T47D (cell line): ENCODE measurements at regions not wholly inside any gene's neighbourhood (a gene's known extent, or its start where the extent isn't known, plus 50 kb on each side); places are given as distances from the start of the nearest gene placed in this dataset.
A peak's percentile ranks its signal among the peaks of the same experiment; 100 is the strongest.

Source experiments
- DNase-seq, 2 experiments: peaks; one replicate each; pipeline versions ENCODE4 v3.0.0 to v3.0.0-alpha.2; 2011 to 2012; ENCODE audit warnings: low read depth in 1 of 2, low spot score in 1 of 2
- JUND ChIP-seq: IDR thresholded peaks from 2 replicates; pipeline ENCODE4 v1.6.1; 2012; ENCODE audit warnings: low read depth
- in situ Hi-C: cut with HindIII; loops from 2 replicates; pipeline ENCODE4 v1.10.0; 2016; ENCODE audit warnings: low sequenced_read_pairs, low pct_unique_long_range_greater_than_20kb

DNA sequence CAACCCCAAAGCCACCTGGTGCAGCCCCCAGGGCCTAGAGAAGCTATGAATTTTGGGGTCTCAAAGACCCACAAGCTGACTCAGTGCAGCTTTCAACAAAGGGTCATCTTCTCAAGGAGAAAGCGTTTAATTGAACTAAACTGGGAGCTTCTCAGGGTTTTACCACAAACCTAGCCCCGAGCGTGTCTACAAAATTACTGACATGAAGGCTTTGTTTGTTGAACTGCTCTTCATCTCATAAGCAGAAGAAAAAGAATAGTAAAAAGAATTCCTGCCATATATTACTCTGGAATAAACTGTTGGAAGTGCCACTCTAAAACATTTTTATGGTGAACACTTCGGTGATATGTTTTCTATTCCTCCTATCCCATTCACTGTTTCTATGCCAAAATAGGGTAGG lies 50.8 kb upstream of the INCENP start:
- no peak for DNase-seq
- TF ChIP-seq JUND, result no peak
- in situ Hi-C loops, result no loop called here

DNA sequence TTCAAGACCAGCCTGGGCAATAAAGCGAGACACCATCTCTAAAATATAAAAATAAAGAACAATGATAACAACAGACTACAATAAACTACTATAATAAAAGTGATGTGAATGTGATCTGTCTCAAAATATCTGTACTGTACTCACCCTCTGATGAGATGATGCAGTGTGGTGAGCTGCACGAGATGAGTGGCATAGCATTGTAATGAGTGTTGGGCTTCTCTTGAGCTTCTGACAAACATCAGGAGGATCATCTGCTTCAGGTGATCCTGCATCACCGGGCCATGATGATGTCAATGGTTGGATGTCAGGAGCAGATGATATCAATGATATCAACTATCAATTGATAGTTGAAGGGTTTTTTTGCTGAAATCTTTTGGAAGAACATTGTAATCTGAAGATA lies 52.4 kb upstream of the INCENP start:
- TF ChIP-seq JUND, result no peak
- no peak for DNase-seq

DNA sequence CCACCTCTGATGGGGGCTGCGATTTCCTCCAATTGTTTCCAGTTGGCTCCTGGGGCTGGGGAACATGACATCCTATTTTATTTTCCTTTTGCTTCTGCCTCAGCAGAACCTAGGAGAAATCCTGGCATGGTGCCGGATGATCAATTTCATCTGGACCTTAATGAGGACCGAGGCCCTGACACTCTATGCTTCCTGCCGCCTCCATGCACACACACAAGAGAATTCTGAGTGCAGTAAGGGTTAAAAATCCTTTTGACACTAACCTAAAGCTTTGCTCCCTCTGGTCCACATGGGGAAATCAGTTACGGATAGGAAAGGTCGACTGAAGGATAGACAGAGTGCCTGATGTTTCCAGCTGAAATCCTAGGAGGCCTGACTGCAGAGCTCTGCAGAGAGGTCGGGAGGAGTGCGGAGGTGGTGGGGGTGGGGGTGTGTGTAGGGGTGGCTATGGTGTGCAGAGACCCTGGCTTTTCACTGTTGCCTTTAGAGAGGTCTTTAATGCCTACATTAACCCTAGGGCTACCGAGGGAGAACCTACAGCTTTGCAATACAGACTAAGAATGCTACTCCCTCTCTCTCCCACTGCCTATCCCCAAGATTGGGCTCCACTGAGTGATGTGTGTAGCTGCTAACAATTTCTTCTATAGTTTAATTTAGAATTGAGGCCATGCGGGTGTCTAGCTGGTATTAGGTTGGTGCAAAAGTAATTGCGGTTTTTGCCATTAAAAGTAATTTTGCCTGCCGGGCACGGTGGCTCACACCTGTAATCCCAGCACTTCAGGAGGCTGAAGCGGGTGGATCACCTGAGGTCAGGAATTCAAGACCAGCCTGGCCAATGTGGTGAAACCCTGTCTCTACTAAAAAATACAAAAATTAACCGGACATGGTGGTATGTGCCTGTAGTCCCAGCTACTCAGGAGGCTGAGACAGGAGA lies 53.6 kb upstream of the INCENP start:
- no peak for DNase-seq
- no peak for TF ChIP-seq JUND
- in situ Hi-C loops, result no loop called here

More for the DNA sequence above, 52.4 kb upstream of the INCENP start:
- in situ Hi-C loops, result no loop called here

DNA sequence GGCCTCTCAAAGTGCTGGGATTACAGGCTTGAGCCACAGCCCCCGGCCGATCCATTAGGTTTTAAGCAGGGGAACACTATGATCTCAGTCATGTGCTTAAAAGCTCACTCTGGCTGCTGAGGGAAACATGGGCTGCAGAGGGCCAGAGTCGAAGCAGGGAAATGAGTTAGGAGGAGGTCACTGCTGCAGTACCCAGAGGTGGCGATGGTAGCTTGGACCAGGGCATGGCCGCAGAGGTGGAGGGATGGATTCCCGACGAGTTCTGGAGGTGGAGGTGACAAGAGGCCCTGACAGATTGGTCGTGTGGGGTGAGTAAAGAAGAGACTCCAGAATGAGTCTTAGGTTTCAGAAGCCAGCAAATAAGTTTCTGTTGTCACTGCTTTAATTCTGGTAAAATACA lies 54.4 kb upstream of the INCENP start:
- DNase-seq, result no peak
- no peak for TF ChIP-seq JUND
- in situ Hi-C loops, result no loop called here

DNA sequence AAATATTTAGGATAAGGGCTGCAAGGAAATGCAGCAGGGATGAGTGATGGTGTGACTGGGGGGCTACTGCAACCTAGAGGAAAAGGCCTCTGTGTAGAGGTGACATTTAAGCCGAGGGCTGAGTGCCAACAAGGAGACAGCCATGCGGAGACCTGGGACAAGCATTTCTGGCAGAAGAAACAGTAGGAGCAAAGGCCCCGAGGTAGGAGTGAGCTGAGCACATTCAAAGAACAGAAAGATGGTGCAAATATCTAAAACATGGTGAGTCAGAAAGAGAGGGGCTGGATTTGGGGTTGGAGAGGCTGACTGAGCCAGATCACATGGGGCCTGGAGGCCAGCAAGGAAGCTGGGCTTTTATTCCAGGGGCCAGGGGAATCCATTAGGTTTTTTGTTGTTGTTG lies 55.1 kb upstream of the INCENP start:
- DNase-seq, result no peak
- no peak for TF ChIP-seq JUND
- in situ Hi-C loops, result no loop called here

DNA sequence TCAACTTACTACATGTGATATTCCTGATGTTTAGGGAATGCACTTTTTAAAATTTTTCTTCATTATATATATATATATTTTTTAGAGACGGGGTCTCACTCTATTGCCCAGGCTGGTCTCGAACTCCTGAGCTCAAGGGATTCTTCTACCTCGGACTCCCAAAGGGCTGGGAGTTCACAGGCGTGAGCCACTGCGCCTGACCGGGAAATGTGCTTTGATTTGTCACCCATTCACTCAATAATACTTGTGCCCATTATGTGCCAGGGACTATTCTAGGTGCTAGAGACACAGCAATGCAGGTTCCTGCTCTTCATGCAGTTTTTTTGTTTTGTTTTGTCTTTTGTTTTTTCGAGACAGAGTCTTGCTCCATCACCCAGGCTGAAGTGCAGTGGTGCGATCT lies 56.1 kb upstream of the INCENP start:
- no peak for DNase-seq
- in situ Hi-C loops, result no loop called here
- no peak for TF ChIP-seq JUND

DNA sequence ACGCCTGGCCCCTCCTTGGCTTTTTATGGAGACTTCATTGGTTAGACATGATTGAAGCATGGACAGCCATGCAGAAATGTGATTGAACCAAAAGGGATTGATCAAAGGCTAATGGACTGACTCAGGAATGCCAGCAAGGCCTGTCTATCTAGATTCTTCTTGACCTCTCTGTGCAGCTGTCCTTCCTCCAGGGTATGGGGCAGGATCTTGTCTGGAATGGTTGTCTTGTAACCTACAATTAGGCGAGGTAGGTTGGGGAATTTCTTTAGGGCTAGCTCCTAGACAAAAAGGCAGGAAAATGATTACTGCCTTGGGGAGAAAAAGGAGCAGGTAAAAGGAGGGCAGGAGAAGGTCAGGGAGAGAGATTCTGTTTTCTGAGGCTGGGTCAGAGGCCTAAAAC lies 59.6 kb upstream of the INCENP start:
- TF ChIP-seq JUND, result no peak
- no peak for DNase-seq
- in situ Hi-C loops, result no loop called here

DNA sequence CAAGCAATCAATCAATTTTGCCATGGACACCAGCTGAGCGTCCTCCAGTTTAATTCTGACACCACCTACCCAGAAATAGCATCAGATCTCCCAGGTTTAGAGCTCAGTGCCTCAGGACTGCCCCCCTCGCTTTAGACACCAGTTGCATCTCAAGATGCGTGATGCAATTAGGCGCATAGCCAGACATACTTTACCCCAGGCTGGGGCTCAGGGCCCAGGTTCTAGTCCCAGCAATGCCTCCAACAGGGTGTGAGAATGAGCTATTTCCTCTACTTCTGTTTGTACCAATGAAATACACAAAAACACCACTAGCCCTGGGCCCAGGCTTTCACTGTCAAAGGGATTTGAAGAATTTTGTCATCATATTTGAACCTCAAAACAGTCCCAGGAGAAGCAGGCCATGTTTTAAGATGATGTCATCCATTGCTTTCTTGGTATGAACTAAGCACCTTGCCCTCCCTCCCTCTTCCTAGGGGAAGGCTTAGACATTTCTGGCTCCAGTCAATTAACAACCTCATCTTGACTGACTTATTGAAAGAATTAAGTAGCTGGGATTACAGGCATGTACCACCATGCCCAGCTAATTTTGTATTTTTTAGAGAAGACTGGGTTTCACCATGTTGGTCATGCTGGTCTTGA lies 61.5 kb upstream of the INCENP start:
- in situ Hi-C loops, result no loop called here
- TF ChIP-seq JUND, result no peak

DNA sequence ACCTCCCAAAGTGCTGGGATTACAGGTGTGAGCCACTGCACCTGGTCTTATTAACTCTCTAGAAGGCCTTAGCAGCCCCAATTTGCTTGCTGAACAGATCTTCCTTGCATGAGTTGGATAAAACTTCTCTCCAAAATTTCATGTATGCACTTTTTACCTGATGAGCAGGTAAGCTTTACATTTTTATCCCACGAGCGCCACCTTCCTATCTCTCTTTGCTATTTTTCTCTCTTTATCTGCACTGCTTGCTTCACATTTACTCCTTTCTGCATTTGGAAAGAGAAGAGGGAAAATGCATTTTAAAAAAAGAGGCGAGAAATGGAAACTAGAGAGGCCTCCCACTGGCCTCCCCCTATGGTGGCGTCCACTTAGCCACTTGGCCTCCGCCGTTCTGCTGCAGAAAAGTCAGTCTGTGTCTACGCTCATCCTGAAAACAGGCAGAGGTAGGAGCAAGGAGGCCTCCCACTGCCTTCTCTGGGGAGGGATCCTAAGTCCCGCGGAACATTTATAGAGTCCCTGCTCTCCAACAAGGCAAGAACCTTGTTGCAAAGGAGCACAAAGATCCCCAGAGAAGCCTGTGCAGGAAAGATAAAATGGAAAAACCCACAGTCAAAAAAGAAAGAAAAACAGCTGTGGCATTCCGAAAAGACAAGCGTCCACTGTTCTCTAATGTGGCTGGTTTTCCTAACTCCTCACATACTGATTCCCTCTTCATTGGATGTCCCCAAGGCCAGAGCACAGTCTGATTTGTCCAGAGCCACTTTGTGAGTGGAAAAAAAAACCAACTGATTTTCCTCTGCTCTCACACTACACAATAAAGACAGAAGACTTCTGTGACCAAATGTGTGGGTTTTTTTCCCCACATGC lies 62.2 kb upstream of the INCENP start:
- DNase-seq, result peak; percentile 48 to 71
- in situ Hi-C loops, result no loop called here
- no peak for TF ChIP-seq JUND

More for the DNA sequence above, 61.5 kb upstream of the INCENP start:
- DNase-seq, result no peak

DNA sequence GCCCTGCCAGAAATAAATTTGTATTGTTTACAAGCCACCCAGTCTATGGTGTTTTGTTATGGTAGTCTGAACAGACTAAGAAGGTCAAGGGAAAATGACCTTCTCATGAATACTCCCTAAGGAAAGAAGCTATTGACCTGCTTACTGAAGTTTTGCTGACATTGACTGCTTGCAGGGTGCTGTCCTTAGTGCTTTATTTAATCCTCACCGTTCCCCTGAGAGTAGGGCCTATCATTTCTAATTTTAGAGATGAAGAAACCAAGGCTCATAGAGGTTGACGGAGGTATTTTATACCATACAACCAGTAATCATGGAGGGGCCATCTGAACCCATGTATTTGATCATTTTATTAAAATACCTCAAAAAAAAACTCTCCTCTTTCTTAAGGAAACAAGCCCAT lies 66.7 kb upstream of the INCENP start:
- no peak for DNase-seq
- TF ChIP-seq JUND, result no peak
- in situ Hi-C loops, result no loop called here

DNA sequence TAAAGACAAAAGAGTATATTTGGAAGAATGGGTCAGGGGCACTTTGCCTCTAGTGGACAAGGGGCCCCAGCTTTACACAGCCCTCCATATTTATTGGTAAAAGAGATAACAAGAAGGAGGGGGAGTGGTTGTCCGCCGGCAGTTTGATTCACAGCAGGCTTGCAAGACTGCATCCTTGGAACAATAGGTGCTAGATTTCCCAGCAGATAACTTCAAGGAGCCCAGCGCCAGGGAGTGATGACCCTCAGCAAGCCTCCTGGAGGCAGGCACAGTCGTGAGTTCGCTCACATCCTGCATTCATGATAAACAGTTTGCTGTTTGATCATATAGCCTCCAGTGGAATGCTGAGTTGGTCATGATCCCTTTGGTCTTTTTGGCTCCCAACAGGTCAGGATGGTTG lies 67.8 kb upstream of the INCENP start:
- in situ Hi-C loops, result no loop called here
- no peak for DNase-seq
- no peak for TF ChIP-seq JUND

DNA sequence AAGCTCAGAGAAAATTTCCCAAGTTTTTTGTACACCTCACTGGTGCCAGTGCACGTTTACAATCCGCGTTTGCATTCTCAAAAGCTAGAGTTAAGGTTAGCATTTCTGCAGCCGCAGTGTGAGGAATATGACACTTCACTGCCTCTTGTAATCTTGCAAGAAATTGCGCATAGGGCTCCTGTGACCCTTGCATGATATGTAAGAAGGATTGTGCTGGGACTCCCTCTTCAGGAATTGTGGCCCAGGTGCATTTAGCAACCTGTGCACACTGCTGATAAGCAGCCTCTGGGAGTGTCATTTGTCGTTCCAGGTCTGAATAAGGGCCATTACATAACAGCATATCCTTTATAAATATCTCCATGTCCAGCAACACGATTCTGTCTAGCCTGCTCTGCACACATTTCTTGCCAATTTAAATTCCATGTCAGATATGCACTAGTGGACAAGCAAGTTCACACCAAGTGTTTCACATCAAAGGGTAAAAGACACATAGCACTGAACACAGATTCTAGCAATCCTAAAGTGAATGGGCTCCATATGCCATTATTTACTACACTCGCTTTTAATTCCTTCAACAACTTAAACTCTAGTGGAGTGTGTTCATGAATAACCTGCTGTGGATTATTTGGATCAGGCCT lies 69.2 kb upstream of the INCENP start:
- peak in 1 of 2 experiments; percentile 81 for DNase-seq
- TF ChIP-seq JUND, result no peak

More for the DNA sequence above, 69.2 kb upstream of the INCENP start:
- in situ Hi-C loops, result no loop called here
